Breast epithelium (tissue), 3 donors: ENCODE measurements at regions not wholly inside any gene's neighbourhood (a gene's known extent, or its start where the extent isn't known, plus 50 kb on each side); places are given as distances from the start of the nearest gene placed in this dataset.

Source experiments
- CTCF ChIP-seq, 3 donors: fragments of 450-650 bp; IDR thresholded peaks; one replicate each; pipeline ENCODE4 v1.5.1; 2016 to 2017; ENCODE audit warnings: antibody characterized with exemption in 3 of 3, mild to moderate bottlenecking in 3 of 3, moderate library complexity in 3 of 3
- POLR2A ChIP-seq: fragments of 450-650 bp; IDR thresholded peaks from one replicate; pipeline ENCODE4 v1.6.1; 2016; ENCODE audit warnings: antibody characterized with exemption, mild to moderate bottlenecking, moderate library complexity
- POLR2AphosphoS5 ChIP-seq, 3 donors: sonication (generic); formaldehyde crosslinking; IDR thresholded peaks; one replicate each; pipeline ENCODE4 v1.6.1; 2017; ENCODE audit warnings: antibody characterized with exemption in 3 of 3

DNA sequence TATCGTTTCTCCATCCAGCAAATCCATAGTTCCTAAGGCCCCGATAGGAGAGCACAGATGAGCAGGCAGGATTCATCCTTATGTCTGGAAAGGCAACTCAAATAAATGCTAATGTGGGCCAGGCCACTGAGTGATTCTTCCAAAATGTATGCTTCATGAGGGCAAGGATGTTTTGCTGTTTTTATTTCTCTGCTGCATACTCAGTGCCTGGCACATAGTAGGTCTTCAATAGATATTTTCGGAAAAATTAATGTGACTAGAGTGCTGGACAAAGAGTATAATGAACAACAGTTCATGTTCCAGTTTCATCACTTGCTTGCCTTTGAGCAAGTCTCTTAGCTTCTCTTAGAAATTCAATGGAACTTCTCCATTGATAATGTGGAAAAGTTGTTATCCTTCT lies 357.7 kb downstream of the PRDM2 start:
- TF ChIP-seq CTCF (IDR thresholded peaks at IDR 0.05) (no peak), POLR2AphosphoS5 (IDR thresholded peaks at IDR 0.05) (no peak), POLR2A (no peak)
